ENCODE measurements at regions not wholly inside any gene's neighbourhood (a gene's known extent, or its start where the extent isn't known, plus 50 kb on each side); places are given as distances from the start of the nearest gene placed in this dataset.

- Histone ChIP-seq H3K4me2 (ENCODE audit: low read length) (no peak overlapping the region), H2AFZ (ENCODE audit: low read depth, low read length) (no peak overlapping the region), H3K79me2 (replicated peaks; ENCODE audit: insufficient read depth, low read length) (no peaks in the 10 kb centered on the region), H4K20me1 (ENCODE audit: insufficient read depth) (no peaks in the 10 kb centered on the region), H3K27ac (ENCODE audit: low read length) (no peak overlapping the region), H3K27me3 (ENCODE audit: insufficient read depth, low read depth, low read length) (no peaks in the 10 kb centered on the region), H3K36me3 (ENCODE audit: insufficient read depth, low read length) (no peaks in the 10 kb centered on the region), H3K9ac (ENCODE audit: low read length) (no peak overlapping the region), H3K4me3 (ENCODE audit: low read length) (no peak overlapping the region), H3K9me3 (ENCODE audit: low read length) (no peaks in the 10 kb centered on the region), H3K9me2 (ENCODE audit: insufficient read depth, low read length) (no peaks in the 10 kb centered on the region), H3F3A (ENCODE audit: insufficient read depth, low read length, poor library complexity, severe bottlenecking) (no peaks in the 10 kb centered on the region)
- TF ChIP-seq EZH2 (IDR thresholded peaks at IDR 0.05; ENCODE audit: borderline replicate concordance, insufficient read depth, low read length, poor library complexity, severe bottlenecking): no peak
Measured at GRCh38 chr13:59133903-59134302, 1029.8 kb downstream of the DIAPH3 start.

DNA sequence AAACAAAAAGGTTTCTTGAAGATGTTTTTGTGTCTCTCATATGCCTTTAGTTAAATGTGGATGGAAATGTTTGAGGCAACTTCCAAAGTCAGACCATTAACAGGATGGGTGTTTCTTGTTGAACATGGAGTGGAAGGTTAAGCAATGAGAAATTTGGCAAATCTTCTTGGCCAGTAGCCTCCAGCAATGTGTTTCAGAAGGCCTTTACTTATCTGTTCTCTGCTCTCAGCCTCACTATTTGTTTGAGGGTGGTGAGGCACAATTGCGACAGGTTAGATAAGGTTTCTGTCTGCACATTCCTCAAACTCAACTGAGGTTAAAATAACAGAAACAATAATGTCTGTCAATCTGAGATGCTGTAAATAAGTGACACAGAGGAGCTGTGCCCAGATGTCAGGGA lies 1019.0 kb downstream of the DIAPH3 start:
- no peak overlapping the region for H3K4me2 ChIP-seq (ENCODE audit: low read length)
- no peaks in the 10 kb centered on the region for H4K20me1 ChIP-seq (ENCODE audit: insufficient read depth)
- H3F3A ChIP-seq (ENCODE audit: insufficient read depth, low read length, poor library complexity, severe bottlenecking): no peaks in the 10 kb centered on the region
- H3K9me2 ChIP-seq (ENCODE audit: insufficient read depth, low read length): no peaks in the 10 kb centered on the region
- no peak overlapping the region for H3K4me3 ChIP-seq (ENCODE audit: low read length)
- no peak overlapping the region for H2AFZ ChIP-seq (ENCODE audit: low read depth, low read length)
- H3K36me3 ChIP-seq (ENCODE audit: insufficient read depth, low read length): no peaks in the 10 kb centered on the region
- no peaks in the 10 kb centered on the region for H3K27me3 ChIP-seq (ENCODE audit: insufficient read depth, low read depth, low read length)
- H3K9ac ChIP-seq (ENCODE audit: low read length): no peak overlapping the region
- no peak overlapping the region for H3K27ac ChIP-seq (ENCODE audit: low read length)
- no peaks in the 10 kb centered on the region for H3K9me3 ChIP-seq (ENCODE audit: low read length)
- no peaks in the 10 kb centered on the region for H3K79me2 ChIP-seq (replicated peaks; ENCODE audit: insufficient read depth, low read length)
- TF ChIP-seq TAF1 (IDR thresholded peaks at IDR 0.05; ENCODE audit: low read depth): no peak
- TF ChIP-seq RAD21 (conservative IDR thresholded peaks at IDR 0.05): no peak
- TF ChIP-seq SMC3 (conservative IDR thresholded peaks at IDR 0.05; ENCODE audit: poor library complexity): no peak
- TF ChIP-seq EP300 (conservative IDR thresholded peaks at IDR 0.05; ENCODE audit: poor library complexity, severe bottlenecking): no peak
- no peak for TF ChIP-seq CTCF (IDR thresholded peaks at IDR 0.05; ENCODE audit: poor library complexity, severe bottlenecking)
- TF ChIP-seq, protein P1, sequence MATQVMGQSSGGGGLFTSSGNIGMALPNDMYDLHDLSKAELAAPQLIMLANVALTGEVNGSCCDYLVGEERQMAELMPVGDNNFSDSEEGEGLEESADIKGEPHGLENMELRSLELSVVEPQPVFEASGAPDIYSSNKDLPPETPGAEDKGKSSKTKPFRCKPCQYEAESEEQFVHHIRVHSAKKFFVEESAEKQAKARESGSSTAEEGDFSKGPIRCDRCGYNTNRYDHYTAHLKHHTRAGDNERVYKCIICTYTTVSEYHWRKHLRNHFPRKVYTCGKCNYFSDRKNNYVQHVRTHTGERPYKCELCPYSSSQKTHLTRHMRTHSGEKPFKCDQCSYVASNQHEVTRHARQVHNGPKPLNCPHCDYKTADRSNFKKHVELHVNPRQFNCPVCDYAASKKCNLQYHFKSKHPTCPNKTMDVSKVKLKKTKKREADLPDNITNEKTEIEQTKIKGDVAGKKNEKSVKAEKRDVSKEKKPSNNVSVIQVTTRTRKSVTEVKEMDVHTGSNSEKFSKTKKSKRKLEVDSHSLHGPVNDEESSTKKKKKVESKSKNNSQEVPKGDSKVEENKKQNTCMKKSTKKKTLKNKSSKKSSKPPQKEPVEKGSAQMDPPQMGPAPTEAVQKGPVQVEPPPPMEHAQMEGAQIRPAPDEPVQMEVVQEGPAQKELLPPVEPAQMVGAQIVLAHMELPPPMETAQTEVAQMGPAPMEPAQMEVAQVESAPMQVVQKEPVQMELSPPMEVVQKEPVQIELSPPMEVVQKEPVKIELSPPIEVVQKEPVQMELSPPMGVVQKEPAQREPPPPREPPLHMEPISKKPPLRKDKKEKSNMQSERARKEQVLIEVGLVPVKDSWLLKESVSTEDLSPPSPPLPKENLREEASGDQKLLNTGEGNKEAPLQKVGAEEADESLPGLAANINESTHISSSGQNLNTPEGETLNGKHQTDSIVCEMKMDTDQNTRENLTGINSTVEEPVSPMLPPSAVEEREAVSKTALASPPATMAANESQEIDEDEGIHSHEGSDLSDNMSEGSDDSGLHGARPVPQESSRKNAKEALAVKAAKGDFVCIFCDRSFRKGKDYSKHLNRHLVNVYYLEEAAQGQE (IDR thresholded peaks at IDR 0.05; ENCODE audit: borderline replicate concordance): no peak
- TF ChIP-seq MXI1 (conservative IDR thresholded peaks at IDR 0.05; ENCODE audit: poor library complexity, severe bottlenecking): no peak
- no peak for TF ChIP-seq POLR2AphosphoS5 (IDR thresholded peaks at IDR 0.05)
- TF ChIP-seq EZH2 (IDR thresholded peaks at IDR 0.05; ENCODE audit: borderline replicate concordance, insufficient read depth, low read length, poor library complexity, severe bottlenecking): no peak

- no peaks in the 10 kb centered on the region for H4K20me1 ChIP-seq (ENCODE audit: insufficient read depth)
- H3K36me3 ChIP-seq (ENCODE audit: insufficient read depth, low read length): no peaks in the 10 kb centered on the region
- no peaks in the 10 kb centered on the region for H3K27me3 ChIP-seq (ENCODE audit: insufficient read depth, low read depth, low read length)
- H3K9me2 ChIP-seq (ENCODE audit: insufficient read depth, low read length): no peaks in the 10 kb centered on the region
- H3K4me3 ChIP-seq (ENCODE audit: low read length): no peak overlapping the region
- TF ChIP-seq, protein P1 (IDR thresholded peaks at IDR 0.05; ENCODE audit: borderline replicate concordance): no peak
- TF ChIP-seq SMC3 (conservative IDR thresholded peaks at IDR 0.05; ENCODE audit: poor library complexity) (no peak), POLR2AphosphoS5 (IDR thresholded peaks at IDR 0.05) (no peak), CTCF (IDR thresholded peaks at IDR 0.05; ENCODE audit: poor library complexity, severe bottlenecking) (no peak), EZH2 (IDR thresholded peaks at IDR 0.05; ENCODE audit: borderline replicate concordance, insufficient read depth, low read length, poor library complexity, severe bottlenecking) (no peak), TAF1 (IDR thresholded peaks at IDR 0.05; ENCODE audit: low read depth) (no peak)
- no peak overlapping the region for H3K27ac ChIP-seq (ENCODE audit: low read length)
- H3K9ac ChIP-seq (ENCODE audit: low read length): no peak overlapping the region
- no peak overlapping the region for H2AFZ ChIP-seq (ENCODE audit: low read depth, low read length)
- no peaks in the 10 kb centered on the region for H3F3A ChIP-seq (ENCODE audit: insufficient read depth, low read length, poor library complexity, severe bottlenecking)
- H3K4me2 ChIP-seq (ENCODE audit: low read length): no peak overlapping the region
- H3K79me2 ChIP-seq (replicated peaks; ENCODE audit: insufficient read depth, low read length): no peaks in the 10 kb centered on the region
- no peaks in the 10 kb centered on the region for H3K9me3 ChIP-seq (ENCODE audit: low read length)
Measured at GRCh38 chr13:59145381-59145780, 1018.3 kb downstream of the DIAPH3 start.
